Heart left ventricle (tissue), 16 donors: ENCODE measurements at regions not wholly inside any gene's neighbourhood (a gene's known extent, or its start where the extent isn't known, plus 50 kb on each side); places are given as distances from the start of the nearest gene placed in this dataset.

Experiments
- ATAC-seq, 4 donors: fragments of 200-7000 bp; cut with Tn5 transposase; one replicate each; pipeline ENCODE4 v1.9.1; 2020 to 2022; ENCODE audit warnings: moderate library complexity in 4 of 4, mild to moderate bottlenecking in 3 of 4, moderate number of reproducible peaks in 1 of 4
- DNase-seq, 5 donors: peaks; one replicate each; pipeline ENCODE4 v3.0.0-alpha.2; 2020
- H3K27ac ChIP-seq, 12 donors: fragments of 200-600 bp; sonication (generic) in 4 of 12; one replicate each; pipeline versions ENCODE4 v1.5.0 to v1.8.0; 2016 to 2022; ENCODE audit warnings: mild to moderate bottlenecking in 2 of 12
- H3K27me3 ChIP-seq, 9 donors: fragments of 200-600 bp; sonication (generic) in 2 of 9; one replicate each; pipeline versions ENCODE4 v1.5.1 to v1.8.0; 2016 to 2022; ENCODE audit warnings: mild to moderate bottlenecking in 3 of 9
- H3K36me3 ChIP-seq, 9 donors: fragments of 200-600 bp; sonication (generic) in 2 of 9; one replicate each; pipeline versions ENCODE4 v1.5.0 to v1.8.0; 2018 to 2022; ENCODE audit warnings: mild to moderate bottlenecking in 2 of 9
- H3K4me1 ChIP-seq, 12 donors: fragments of 200-600 bp; sonication (generic) in 4 of 12; one replicate each; pipeline versions ENCODE4 v1.5.0 to v1.8.0; 2016 to 2022; ENCODE audit warnings: mild to moderate bottlenecking in 3 of 12
- H3K4me3 ChIP-seq, 12 donors: fragments of 200-600 bp; sonication (generic) in 4 of 12; one replicate each; pipeline versions ENCODE4 v1.5.0 to v1.8.0; 2017 to 2022; ENCODE audit warnings: mild to moderate bottlenecking in 9 of 12, moderate library complexity in 4 of 12
- H3K9me3 ChIP-seq, 12 donors: fragments of 200-600 bp; sonication (generic) in 4 of 12; one replicate each; pipeline versions ENCODE4 v1.5.0 to v1.8.0; 2016 to 2022; ENCODE audit warnings: mild to moderate bottlenecking in 1 of 12
- CTCF ChIP-seq, 12 donors: fragments of 200-600 bp; sonication (generic) in 4 of 12; IDR thresholded peaks; one replicate each; pipeline versions ENCODE4 v1.5.0 to v1.8.0; 2018 to 2022; ENCODE audit warnings: antibody characterized with exemption in 12 of 12, mild to moderate bottlenecking in 5 of 12
- POLR2A ChIP-seq, 2 donors: fragments of 450-650 bp; IDR thresholded peaks; one replicate each; pipeline ENCODE4 v1.6.1; 2017; ENCODE audit warnings: antibody characterized with exemption in 2 of 2, mild to moderate bottlenecking in 2 of 2, moderate library complexity in 2 of 2
- WGBS, 4 donors: extraction: QIAGEN DNeasy Blood & Tissue Kit in 2 of 4; methylation state at CpG; one replicate each; pipeline versions ENCODE4 v1.1.5 to v1.1.7; 2013 to 2018; 5-methylcytosine and 5-hydroxymethylcytosine counted together
- intact Hi-C, 10 donors: fragments of 100-400 bp; cut with DNase I; formaldehyde crosslinking; loops; one replicate each; pipeline versions ENCODE4 v1.11.1 to v1.14.2; 2022
- donor health status: ischemic (EF 13 %, LVEDD 7.1; RV severe dilation, severe dysfunction).
- donor health status: healthy with polysubstance abuse.
- donor health status: DM: no; HTN: yes; CAD: no.
- donor health status: DM: no; HTN: no; CAD: no.
- donor health status: ischemic (EF 25% LVEDD 6.9; RV normal size, moderate dysfunction).
- donor health status: ischemic (EF 25% LVEDD 5.7; RV mildly dilated, moderate dysfunction).
- donor health status: healthy.
- donor health status: DM: yes; HTN: yes; CAD: no.
- donor health status: ischemic (EF 35%, LVEDD 5.7; RV mildly dilated, moderate dysfunction).
- donor health status: nonischemic (EF 11% LVEDD 7.7; RV severe dilation, severe dysfunction).
- donor health status: DM: yes; HTN: yes; CAD: no.
- donor health status: PGD.
- donor health status: ischemic (EF 29% LVEDD 5.4; RV normal size, mild dysfunction).
- donor health status: nonischemic (EF 23%, LVEDD 6.1; RV moderate dilation, normal function).

GRCh38 chrX:38937926-38938325 lies 136.7 kb downstream of the MID1IP1 start:
- Histone ChIP-seq H3K27me3 (no peaks in the 10 kb centered on the region), H3K4me1 (no peaks in the 10 kb centered on the region), H3K27ac (no peak overlapping the region), H3K4me3 (no peak overlapping the region), H3K9me3 (peaks cover 0 to 6% (median under 1%) of the 10 kb centered on the region in 12 donors), H3K36me3 (no peaks in the 10 kb centered on the region)
- intact Hi-C loops: no loop called here
- no peak for TF ChIP-seq CTCF (IDR thresholded peaks at IDR 0.05)
- TF ChIP-seq POLR2A (IDR thresholded peaks at IDR 0.05): no peak
- ATAC-seq: no peak
- WGBS, 4 donors: 36 to 78% (median 66%) methylated on average over 3 of the region's 3 CpGs
- DNase-seq: no peak

GRCh38 chrX:38939067-38939466 lies 137.8 kb downstream of the MID1IP1 start:
- Histone ChIP-seq H3K27me3 (no peaks in the 10 kb centered on the region), H3K4me3 (no peak overlapping the region), H3K9me3 (peaks cover 0 to 17% (median 6%) of the 10 kb centered on the region in 12 donors), H3K27ac (no peak overlapping the region), H3K36me3 (no peaks in the 10 kb centered on the region), H3K4me1 (no peaks in the 10 kb centered on the region)
- DNase-seq (no peak), ATAC-seq (peak in 3 of 4 donors; percentile 42 to 64 (median 59))
- intact Hi-C loops: no loop called here
- no peak for TF ChIP-seq CTCF (IDR thresholded peaks at IDR 0.05)
- TF ChIP-seq POLR2A (IDR thresholded peaks at IDR 0.05): no peak
- WGBS, 4 donors: 29 to 69% (median 48%) methylated on average over 1 of the region's 1 CpG

GRCh38 chrX:38940547-38940946 lies 139.3 kb downstream of the MID1IP1 start:
- 64 to 89% (median 83%) methylated on average over 3 of the region's 3 CpGs for WGBS, 4 donors
- Histone ChIP-seq H3K27ac (no peak overlapping the region), H3K4me1 (no peaks in the 10 kb centered on the region), H3K4me3 (no peak overlapping the region), H3K9me3 (peaks cover 0 to 26% (median 6%) of the 10 kb centered on the region in 12 donors), H3K36me3 (no peaks in the 10 kb centered on the region), H3K27me3 (no peaks in the 10 kb centered on the region)
- no peak for TF ChIP-seq CTCF (IDR thresholded peaks at IDR 0.05)
- no peak for TF ChIP-seq POLR2A (IDR thresholded peaks at IDR 0.05)
- intact Hi-C loops: no loop called here
- DNase-seq (no peak), ATAC-seq (no peak)

- intact Hi-C loops: no loop called here
- no peaks in the 10 kb centered on the region for H3K4me1 ChIP-seq
- ATAC-seq (peak in 3 of 4 donors; percentile 44 to 73 (median 62)), DNase-seq (no peak)
- H3K27ac ChIP-seq: peak overlapping the region in 7 of 12 donors; percentile 9 to 48 (median 33)
- TF ChIP-seq POLR2A (IDR thresholded peaks at IDR 0.05): no peak
- TF ChIP-seq CTCF (IDR thresholded peaks at IDR 0.05): no peak
- H3K9me3 ChIP-seq: peaks cover 0 to 26% (median 6%) of the 10 kb centered on the region in 12 donors
- no peaks in the 10 kb centered on the region for H3K36me3 ChIP-seq
- WGBS, 4 donors: 32 to 75% (median 66%) methylated on average over 1 of the region's 1 CpG
- no peak overlapping the region for H3K4me3 ChIP-seq
- H3K27me3 ChIP-seq: no peaks in the 10 kb centered on the region
These were observed 140.4 kb downstream of the MID1IP1 start for GRCh38 chrX:38941675-38942074.
